ENCODE measurements at regions not wholly inside any gene's neighbourhood (a gene's known extent, or its start where the extent isn't known, plus 50 kb on each side); places are given as distances from the start of the nearest gene placed in this dataset.

DNA sequence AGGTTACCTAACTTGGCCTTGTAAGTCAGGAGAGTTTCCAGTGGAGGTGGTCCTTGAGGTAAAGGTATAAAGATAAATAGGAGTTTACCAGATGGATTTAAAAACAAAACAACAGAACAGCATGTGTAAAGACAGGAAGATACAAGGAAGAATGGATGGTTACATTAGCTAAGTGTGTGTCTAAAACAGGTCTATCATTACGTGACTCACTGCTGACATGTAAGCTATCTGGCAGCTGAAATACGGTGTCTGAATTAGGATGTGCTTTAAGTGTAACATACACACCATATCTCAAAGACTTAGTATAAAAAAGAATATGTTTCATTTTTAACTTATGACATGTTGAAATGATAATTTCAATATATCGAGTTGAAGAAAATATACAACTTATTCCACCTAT lies 405.1 kb upstream of the ADAMTSL1 start:
- TF ChIP-seq ELF1 (tag; IDR thresholded peaks at IDR 0.05) (no peak), CTCF (IDR thresholded peaks at IDR 0.05 in 2 of 3, conservative IDR thresholded peaks at IDR 0.05 in 1 of 3; ENCODE audit: insufficient read depth in 2 of 3, low read depth in 1 of 3, low read length in 3 of 3) (no peak), NFXL1 (CRISPR knock-in tag; IDR thresholded peaks at IDR 0.05) (no peak), ZZZ3 (IDR thresholded peaks at IDR 0.05) (no peak), CBFB (CRISPR knock-in tag; IDR thresholded peaks at IDR 0.05) (no peak), ZKSCAN3 (CRISPR knock-in tag; IDR thresholded peaks at IDR 0.05) (no peak), ZNF561 (CRISPR knock-in tag; conservative IDR thresholded peaks at IDR 0.05) (no peak), STAG1 (CRISPR knock-in tag; IDR thresholded peaks at IDR 0.05; ENCODE audit: borderline replicate concordance) (no peak), ARID3A (IDR thresholded peaks at IDR 0.05; ENCODE audit: borderline replicate concordance, low read depth, low read length) (no peak), SRSF1 (IDR thresholded peaks at IDR 0.05; ENCODE audit: low read depth, low read length) (no peak), RBFOX2 (IDR thresholded peaks at IDR 0.05; ENCODE audit: low read depth, low read length) (no peak), EZH2 (IDR thresholded peaks at IDR 0.05; ENCODE audit: borderline replicate concordance, low read depth, low read length) (no peak)
- TF ChIP-seq, protein P1, sequence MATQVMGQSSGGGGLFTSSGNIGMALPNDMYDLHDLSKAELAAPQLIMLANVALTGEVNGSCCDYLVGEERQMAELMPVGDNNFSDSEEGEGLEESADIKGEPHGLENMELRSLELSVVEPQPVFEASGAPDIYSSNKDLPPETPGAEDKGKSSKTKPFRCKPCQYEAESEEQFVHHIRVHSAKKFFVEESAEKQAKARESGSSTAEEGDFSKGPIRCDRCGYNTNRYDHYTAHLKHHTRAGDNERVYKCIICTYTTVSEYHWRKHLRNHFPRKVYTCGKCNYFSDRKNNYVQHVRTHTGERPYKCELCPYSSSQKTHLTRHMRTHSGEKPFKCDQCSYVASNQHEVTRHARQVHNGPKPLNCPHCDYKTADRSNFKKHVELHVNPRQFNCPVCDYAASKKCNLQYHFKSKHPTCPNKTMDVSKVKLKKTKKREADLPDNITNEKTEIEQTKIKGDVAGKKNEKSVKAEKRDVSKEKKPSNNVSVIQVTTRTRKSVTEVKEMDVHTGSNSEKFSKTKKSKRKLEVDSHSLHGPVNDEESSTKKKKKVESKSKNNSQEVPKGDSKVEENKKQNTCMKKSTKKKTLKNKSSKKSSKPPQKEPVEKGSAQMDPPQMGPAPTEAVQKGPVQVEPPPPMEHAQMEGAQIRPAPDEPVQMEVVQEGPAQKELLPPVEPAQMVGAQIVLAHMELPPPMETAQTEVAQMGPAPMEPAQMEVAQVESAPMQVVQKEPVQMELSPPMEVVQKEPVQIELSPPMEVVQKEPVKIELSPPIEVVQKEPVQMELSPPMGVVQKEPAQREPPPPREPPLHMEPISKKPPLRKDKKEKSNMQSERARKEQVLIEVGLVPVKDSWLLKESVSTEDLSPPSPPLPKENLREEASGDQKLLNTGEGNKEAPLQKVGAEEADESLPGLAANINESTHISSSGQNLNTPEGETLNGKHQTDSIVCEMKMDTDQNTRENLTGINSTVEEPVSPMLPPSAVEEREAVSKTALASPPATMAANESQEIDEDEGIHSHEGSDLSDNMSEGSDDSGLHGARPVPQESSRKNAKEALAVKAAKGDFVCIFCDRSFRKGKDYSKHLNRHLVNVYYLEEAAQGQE (IDR thresholded peaks at IDR 0.05; ENCODE audit: borderline replicate concordance): no peak
- TF ChIP-seq, protein P1 (CRISPR knock-in tag; IDR thresholded peaks at IDR 0.05; ENCODE audit: low read depth): no peak

All from K562 (cell line).